ENCODE measurements at regions not wholly inside any gene's neighbourhood (a gene's known extent, or its start where the extent isn't known, plus 50 kb on each side); places are given as distances from the start of the nearest gene placed in this dataset.
"Not testable (repeated sequence)": the region's sequence is repeated elsewhere in the genome, so short reads cannot be mapped to it uniquely, and the experiment has no call there.

DNA sequence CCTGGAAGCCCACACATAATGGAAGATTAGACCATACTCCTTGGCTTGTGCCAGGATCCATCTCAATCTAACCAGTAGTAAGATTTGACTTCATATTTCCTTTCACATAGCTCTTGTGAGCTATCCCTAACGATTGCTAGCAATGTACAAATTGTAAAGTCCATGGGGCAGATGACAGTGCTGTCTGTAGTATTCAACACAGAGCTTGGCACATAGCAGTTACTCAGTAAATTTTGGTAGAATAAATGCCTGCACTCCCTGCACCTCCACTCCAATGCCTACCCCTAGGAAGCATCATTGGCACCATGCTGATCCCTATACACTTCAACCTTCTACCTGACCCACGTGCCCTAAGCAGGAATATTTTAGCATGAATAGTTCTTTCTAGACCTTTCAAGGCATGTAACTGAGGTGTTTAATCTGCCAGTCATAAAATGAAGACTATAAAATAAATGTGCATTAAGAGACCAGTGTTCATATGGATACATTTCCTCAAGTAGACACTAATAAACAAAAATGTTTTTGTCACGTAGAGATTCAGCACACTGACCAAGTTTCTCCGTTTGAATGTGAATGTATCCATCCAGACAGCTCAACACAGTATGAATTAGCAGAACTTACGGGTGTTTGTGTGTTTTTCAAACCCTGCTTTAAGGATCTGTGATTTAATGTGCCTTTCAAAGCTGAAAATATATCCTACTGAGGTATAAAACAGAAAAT, 98.8 kb downstream of the BMP4 start:
- no peak for DNase-seq (ENCODE audit: low read depth in 4 of 4, low spot score in 1 of 4)

DNA sequence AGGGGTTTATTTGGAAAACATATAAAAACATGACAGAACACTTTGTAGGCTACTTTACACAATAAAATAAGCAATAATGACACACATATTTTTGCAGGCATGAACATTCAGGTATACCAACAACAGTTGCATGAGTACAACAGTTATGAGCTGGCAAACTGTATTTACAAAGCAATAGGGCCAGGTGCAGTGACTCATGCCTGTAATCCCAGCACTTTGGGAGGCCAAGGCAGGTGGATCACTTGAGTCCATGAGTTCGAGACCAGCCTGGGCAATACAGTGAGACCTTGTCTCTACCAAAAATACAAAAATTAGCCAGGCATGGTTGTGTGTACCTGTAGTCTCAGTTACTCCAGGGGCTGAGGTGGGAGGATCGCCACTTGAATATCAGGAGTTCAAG, 101.1 kb downstream of the BMP4 start:
- DNase-seq (ENCODE audit: low read depth in 4 of 4, low spot score in 1 of 4): no peak

DNA sequence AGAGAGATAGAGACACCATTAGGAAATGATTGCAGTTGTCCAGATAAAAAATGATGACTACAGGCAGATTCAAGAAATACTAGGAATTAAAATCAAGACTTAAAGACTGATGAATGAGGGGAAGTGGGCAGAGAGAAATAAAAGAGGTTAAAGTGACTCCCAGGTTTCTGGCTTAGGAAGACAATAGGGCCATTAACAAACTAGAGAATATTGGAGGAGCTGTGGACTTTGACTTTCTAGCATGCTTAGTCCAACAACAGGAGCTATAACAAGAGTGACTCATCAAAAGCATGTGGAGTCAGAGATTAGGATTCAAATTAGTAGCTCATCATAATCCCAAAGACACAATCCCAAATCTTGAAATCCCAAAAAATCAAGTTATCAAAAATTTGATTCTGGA, 101.5 kb downstream of the BMP4 start:
- DNase-seq (ENCODE audit: low read depth in 4 of 4, low spot score in 1 of 4): no peak

DNA sequence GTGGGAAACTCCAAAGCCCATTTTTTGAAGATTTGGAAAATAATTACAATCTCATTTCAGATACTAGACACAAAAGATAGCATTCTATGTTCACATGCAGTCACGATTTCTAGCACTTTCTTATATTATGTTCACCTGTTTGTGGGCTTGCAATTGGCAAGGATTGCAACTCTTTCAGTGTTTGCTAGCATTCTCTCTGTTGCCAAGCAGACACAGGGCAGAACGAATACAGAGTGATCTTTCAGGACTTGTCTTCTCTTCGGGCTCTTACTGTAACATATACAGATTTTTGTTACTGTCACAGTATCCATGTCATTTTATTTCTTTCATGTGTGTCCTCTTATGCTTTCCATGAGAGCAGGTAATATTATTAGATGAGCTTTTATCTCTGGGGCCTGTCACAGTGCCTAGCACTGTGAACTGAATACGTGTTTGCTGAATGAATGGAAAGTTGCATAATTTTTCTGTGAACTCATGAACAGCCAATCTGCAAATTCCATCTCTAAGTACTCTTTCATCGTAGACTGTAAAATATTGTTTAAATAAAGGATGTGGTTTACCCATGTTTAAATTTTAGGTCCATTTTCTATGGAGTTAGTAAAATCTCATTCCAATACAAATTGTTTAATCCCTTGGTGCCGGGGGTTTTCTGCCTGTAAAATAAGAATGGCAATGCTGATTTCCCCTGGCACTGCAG, 105.1 kb downstream of the BMP4 start:
- DNase-seq (ENCODE audit: low read depth in 4 of 4, low spot score in 1 of 4): no peak

DNA sequence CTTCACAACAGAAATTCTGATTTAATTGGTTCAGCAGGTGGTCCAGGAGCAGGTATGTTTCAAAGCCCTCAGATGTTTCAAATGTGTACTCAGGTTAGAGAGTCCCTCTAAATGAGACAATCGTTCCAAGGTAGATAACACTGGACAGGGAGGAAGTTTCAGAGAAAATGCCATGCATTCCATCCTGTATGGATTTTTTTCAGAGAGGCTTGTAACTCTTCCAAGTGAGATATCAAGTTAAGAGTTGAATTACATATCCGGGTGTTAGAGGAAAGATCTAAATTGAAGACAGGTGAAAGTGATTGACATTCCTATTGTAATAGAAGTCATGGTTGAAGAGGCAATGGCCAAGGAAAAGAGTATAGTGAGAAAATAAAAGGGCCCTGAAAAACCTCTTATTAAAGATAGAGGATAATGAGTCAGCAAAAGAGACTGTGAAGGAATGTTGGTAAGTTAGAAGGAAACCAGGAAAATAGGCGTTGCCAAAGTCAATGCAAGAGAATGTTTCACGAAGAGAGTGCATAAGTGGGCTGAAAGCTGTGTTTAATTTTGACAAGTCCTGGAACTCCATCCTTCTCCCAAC, 105.8 kb downstream of the BMP4 start:
- no peak for DNase-seq (ENCODE audit: low read depth in 4 of 4, low spot score in 1 of 4)

DNA sequence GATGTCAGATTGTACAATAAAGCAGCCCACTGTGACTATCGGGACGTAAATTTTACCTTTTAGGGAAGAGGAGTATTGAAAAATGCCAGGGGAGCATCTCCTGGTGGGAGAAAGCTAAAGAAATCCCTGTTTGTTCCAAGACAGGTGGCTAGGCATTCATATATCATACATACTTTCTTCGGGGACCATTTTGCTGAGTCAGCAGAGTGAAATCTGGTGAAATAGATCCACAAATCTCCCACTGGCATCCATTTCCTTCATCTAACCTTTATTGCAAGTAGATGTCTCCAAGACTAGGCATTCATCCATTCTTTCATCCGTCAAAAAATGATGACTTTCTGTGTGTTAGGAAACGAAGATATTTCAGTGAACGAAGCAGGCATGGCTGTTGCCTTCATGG, 107.1 kb downstream of the BMP4 start:
- DNase-seq (ENCODE audit: low read depth in 4 of 4, low spot score in 1 of 4): no peak

DNA sequence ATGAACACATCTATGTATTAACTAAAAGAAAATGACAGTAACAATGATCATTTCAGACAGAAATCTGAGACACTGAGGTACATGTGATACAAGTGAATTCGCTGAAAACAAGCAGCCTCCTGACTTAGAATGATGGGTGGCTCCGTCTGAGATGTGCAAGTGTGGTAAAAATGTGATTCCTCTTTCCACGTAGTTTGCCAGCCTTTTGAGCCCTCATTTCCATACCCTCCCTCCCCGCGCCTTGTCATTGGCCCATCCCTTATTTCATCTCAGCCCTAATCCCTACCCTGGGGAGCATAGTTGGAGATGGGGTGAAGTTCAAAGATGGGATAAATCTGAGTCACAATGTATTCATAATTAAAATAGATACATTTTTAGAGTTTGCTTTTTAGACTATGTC, 107.8 kb downstream of the BMP4 start:
- no peak for DNase-seq (ENCODE audit: low read depth in 4 of 4, low spot score in 1 of 4)

DNA sequence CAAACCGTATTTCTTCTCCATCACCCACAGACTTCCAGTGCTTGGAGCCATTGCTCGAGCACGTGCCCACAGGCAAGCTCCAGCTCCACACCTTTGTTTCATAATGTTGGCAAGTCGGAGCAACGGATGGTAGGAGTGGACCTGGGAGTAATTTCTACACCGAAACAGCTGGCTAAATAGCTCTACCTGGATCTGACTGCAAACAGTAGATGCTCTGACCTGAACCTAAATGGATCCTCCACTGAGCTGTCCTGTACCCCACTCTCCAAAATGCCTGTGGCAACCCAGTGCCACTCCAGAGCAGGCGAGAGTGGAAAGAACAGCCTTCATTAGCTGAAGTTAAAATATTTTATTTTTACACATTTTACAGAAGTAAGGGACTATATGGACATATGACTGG, 108.7 kb downstream of the BMP4 start:
- no peak for DNase-seq (ENCODE audit: low read depth in 4 of 4, low spot score in 1 of 4)

DNA sequence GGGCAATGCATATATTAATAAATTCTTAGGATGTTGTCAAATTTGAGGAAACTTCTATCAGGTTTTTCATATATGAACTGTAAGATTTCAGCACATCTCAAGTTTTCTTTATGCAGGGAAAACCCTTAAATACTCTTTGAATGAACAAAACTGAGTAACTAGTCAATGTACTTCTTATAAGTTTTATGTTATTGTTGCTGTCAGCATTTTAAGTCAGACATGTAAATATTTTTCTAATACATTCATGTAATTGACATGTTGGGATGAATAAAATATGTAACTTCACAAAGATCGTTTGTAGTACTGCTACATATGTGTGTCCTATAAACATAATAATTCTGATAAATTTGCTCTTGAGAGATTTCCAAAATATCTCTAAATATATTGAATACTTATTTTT, 109.6 kb downstream of the BMP4 start:
- no peak for DNase-seq (ENCODE audit: low read depth in 4 of 4, low spot score in 1 of 4)

DNA sequence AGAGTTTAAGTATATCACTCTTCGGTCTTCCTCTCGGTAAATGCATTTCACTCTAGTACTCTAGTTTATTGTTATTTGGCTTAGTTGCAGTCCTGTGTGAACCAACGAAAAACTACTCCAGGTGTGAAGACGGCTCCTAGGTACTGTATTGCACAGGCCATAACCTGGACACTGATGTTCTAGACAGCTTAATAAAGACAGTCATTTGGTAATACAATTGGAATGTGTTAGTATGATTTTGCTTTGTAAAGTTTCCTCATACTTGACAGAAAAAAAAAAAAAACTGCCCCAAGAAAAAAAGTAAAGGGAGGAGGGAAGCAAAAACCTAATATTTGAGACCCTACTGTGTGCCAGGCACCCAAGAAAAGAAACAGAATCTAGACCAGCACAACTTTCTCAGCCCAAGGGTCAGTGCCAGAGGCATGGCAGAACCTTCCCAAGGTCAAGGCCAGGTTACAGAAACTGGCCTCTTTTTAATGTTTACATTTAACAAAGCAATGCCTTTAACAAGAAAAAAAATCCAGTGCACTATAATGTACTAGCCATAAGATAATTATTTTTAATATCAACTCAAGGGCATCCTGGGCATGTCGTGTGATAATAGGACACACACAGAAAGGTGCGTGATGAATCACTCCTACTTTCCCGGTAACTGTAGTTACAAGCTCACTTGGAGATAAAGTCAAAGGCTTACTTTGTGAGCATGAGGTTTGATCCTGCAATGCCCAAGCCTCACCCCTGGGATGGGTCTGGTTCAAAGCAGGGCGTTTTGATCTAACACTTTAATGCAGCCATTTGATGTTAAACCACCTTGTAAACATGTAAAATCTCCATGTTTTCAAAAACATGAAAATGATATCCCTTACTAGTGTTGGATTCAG, 110.6 kb downstream of the BMP4 start:
- DNase-seq (ENCODE audit: low read depth in 4 of 4, low spot score in 1 of 4): no peak

DNA sequence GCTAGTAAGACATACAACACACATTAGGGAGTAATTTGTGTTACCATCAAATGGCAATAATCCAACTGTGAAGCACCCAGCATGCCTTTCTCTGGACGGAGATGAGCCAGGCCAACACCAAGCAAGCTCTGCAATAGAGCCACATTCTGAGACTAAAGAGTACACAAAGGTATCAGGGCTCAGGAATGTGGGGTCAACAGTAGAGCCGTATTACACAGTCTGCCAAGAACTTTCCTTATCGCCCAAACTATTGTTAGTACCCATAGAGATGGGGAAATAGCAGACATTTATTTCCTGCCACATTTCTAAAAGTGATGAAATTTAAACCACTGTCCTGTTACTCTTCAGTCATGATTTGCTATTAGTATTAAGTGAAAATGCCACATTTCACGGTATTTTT, 113.7 kb downstream of the BMP4 start:
- no peak for DNase-seq (ENCODE audit: low read depth in 4 of 4, low spot score in 1 of 4)

DNA sequence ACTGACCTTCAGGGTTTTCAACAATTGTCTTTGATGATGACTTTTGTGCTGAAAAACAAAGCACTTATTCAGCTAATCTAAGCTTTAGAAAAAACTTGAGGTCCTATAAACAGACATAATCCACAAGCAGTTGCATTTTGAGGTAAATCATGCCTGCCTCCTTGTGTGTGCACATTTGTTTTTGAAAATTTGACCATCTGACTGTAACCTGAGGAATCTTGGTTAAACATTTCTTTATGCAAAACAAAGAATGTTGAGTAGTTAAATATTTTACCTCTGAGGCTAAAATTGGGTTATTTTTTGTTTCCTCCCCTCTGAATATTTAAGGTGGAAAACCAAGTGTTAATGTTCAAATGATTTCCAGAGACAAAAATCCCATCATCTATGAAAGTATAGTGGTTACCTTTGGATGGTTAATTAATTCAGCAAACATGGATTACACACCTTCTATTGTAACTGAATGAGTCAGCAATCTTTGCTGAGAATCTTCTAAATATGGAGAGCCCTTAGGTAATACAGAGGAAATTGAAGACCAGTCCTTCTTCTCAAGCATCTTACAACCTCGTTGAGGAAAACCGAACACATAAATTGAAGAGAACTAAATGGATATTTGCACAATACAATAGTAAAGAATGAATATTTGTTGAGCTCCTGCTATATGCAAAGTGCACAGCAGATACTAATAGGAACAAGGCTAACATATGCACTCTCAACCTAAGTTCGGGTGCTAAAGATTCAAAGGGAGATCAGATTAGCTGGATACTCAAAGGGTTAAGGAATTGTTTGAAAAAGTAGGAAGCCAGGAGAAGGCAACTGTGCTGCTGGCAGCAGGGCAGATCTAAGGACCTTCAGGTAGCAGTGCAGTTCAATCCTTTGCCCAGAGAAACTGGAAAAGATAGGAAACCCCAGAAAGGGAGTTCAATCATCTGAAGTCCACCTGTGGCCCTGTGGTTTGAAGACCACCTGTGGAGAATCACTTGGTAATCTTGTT, 115.2 kb downstream of the BMP4 start:
- no peak for DNase-seq (ENCODE audit: low read depth in 4 of 4, low spot score in 1 of 4)

DNA sequence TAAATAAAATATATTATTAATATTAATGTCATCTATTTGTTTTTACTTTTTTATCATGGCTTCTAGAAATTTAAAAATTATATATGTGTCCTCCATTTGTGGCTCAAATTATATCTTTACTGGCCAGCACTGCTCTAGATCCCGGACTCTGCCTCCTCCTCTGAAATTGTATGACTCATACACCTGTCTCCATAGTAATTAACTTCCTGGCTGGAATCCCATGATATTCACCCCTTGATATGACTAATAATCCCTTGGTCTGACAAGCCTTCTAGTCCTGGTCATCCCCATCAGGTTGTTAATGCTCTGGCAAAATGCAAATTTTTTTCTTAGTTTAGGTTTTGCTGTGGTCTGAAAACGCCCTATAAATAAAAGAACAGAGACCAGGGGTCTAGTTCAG, 116.2 kb downstream of the BMP4 start:
- no peak for DNase-seq (ENCODE audit: low read depth in 4 of 4, low spot score in 1 of 4)

DNA sequence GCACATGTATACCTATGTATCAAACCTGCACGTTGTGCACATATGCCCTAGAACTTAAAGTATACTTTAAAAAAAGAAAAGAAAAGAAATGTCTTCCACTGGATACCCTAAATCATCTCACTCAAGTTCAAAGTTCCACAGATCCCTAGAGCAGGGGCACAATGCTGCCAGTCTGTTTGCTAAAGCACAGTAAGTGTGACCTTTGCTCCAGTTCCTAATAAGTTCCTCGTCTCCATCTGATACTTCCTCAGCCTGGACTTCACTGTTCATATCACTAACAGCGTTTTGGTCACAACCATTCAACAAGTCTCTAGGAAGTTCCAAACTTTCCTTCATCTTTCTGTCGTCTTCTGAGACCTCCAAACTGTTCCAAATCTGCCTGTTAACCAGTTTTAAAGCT, 118.3 kb downstream of the BMP4 start:
- no peak for DNase-seq (ENCODE audit: low read depth in 4 of 4, low spot score in 1 of 4)

DNA sequence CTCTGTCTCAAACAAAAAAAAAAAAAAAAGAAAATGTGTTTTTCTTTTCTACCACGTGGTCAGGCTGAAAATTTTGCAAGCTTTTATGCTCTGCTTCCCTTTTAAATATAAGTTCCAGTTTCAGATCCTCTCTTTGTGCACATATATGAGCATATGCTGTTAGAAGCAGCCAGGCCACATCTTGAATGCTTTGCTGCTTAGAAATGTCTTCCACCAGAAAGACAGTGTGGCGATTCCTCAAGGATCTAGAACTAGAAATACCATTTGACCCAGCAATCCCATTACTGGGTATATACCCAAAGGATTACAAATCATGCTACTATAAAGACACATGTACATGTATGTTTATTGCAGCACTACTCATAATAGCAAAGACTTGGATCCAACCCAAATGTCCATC, 119.0 kb downstream of the BMP4 start:
- not testable (repeated sequence) for DNase-seq (ENCODE audit: low read depth in 4 of 4, low spot score in 1 of 4)

DNA sequence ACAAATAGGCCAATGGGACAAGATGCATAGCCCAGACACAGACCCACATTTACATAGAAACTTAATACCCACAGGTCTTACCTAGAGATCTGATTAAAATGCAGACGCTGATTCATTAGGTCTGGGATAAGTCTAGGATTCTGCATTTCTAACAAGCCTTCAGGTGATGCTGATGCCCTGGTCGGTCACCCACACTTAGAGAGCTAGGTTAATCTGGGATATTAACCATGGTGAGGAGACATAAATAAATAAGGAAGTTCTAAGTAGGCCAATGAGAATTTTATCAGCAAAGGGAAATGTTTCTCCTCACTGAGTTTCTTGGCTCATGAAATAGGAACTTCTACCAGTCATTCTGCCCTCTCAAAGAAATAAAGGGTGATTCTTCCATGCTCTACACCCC, 120.1 kb downstream of the BMP4 start:
- no peak for DNase-seq (ENCODE audit: low read depth in 4 of 4, low spot score in 1 of 4)

DNA sequence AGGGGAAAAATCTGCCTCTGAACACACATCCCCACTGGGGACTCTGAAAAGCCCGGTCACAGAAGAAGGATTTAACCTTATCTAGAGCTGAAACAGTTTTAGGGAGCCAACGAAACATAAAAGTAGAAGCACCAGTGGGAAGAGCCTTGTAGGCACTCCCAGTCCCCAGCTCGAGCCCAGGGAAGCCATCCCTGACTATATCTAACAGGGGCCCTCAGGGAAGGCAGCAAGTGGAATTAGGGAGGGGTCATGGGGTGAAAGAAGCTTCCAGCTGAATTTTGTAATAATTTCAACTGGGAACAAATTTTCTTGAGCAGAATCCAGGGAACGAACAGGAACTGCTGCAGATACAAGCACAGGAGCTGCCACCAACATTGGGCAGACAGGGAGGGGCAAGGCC, 127.8 kb downstream of the BMP4 start:
- no peak for DNase-seq (ENCODE audit: low read depth in 4 of 4, low spot score in 1 of 4)

DNA sequence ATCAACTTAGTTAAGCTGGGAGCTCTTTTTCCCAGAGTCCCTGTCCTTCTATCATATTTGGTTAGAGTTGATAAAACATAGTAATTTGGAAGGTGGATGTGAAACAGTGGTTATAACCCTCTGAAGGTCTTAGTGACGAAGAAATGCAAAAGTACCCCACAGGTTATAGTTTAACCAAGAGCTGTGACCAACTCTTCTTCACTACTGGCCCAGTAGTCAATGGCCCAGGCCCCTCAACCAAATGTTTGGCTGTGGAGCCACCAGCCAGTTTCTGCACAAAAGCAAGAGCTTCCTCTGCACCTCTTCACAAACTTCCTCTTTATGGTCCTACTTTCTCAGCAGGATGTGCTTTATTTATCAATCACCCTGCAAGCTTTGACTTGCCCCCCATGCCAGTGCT, 132.6 kb downstream of the BMP4 start:
- no peak for DNase-seq (ENCODE audit: low read depth in 4 of 4, low spot score in 1 of 4)

DNA sequence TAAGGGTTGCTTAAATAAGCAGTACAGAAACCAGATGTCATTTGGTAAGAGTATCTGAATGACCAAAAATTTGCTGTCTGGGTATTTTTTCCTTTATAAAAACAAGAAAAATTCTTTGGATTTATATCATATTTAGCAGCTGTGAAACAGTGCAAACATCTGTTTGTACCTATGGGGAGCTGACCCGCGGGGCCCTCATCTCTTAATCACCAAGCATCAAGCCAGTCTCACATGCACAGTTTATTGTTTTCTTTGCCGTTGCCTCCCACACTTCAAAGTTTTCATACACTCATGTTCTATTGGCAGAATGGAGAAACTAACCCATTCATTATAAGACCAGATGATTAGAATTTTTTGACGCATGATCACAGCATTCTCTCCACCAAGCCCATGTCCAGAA, 142.2 kb downstream of the BMP4 start:
- DNase-seq (ENCODE audit: low read depth in 4 of 4, low spot score in 1 of 4): no peak

DNA sequence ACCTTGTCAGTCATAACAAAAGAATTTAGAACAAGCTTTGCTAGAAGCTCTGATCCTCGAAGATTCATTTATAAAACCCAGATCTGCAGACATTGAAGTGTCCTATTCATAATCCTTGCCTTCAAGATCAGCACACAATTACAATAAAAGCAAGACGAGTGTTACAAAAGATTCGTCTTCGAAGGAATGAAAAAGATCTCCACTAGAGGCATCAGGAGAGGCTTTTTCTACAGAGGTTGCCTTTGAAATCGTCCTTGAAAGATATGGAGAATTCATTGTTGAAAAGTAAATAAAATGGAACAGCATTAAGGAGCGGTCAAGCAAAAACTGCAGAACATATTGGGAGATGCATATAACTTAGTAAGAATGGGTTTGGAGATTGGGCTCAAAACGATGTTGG, 146.4 kb downstream of the BMP4 start:
- DNase-seq (ENCODE audit: low read depth in 4 of 4, low spot score in 1 of 4): no peak

DNA sequence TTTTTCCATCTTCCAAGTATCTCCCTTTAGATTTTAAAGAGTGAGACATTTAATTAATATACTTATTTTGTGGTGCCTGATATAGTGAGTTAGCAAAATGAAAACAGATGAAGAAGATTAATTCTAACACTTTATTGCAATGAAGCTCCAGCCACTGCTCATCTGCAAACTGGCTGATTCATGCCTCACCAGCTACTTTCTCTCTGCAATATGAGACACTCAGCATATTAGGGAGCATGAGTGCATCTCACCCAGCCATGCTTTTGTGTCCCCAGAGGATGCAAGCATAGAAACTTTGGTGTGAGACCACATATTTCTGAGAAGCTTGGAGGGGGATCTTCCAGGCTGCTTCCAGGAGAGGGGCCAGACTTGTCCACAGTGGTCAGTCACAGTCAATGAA, 148.6 kb downstream of the BMP4 start:
- no peak for DNase-seq (ENCODE audit: low read depth in 4 of 4, low spot score in 1 of 4)
